Keratinocyte (primary cell): ENCODE measurements at regions not wholly inside any gene's neighbourhood (a gene's known extent, or its start where the extent isn't known, plus 50 kb on each side); places are given as distances from the start of the nearest gene placed in this dataset.

ENCODE experiments used
- DNase-seq: peaks from one replicate; pipeline ENCODE4 v3.0.0-alpha.2; 2011; ENCODE audit warnings: low read depth, missing footprints, low spot score
- FAIRE-seq: peaks from 2 replicates; lab custom pipeline; 2011; peaks lifted over from hg19 to GRCh38; lab: Jason Lieb, UNC
- H2AFZ ChIP-seq: 2 replicates; pipeline ENCODE4 v1.6.0; 2012; ENCODE audit warnings: low read length, control low read depth, inconsistent platforms; ENCODE audit not compliant: control insufficient read depth
- H3K27ac ChIP-seq: 2 replicates; pipeline ENCODE4 v1.5.1; 2011; ENCODE audit warnings: low read length; ENCODE audit not compliant: control insufficient read depth, insufficient read depth
- H3K27me3 ChIP-seq: 3 replicates; pipeline ENCODE4 v1.6.0; 2011; ENCODE audit warnings: low read length; ENCODE audit not compliant: control insufficient read depth, insufficient read depth; ENCODE audit errors: extremely low read depth
- H3K36me3 ChIP-seq, 2 experiments: 2 replicates in 1 of 2; 3 replicates in 1 of 2; pipeline ENCODE4 v1.5.1; 2011; ENCODE audit warnings: low read length in 2 of 2, mild to moderate bottlenecking in 1 of 2; ENCODE audit not compliant: control insufficient read depth in 2 of 2, insufficient read depth in 2 of 2; ENCODE audit errors: extremely low read depth in 1 of 2
- H3K4me1 ChIP-seq: 3 replicates; pipeline ENCODE4 v1.5.1; 2011; ENCODE audit warnings: low read length; ENCODE audit not compliant: control insufficient read depth, insufficient read depth; ENCODE audit errors: extremely low read depth
- H3K4me2 ChIP-seq: 3 replicates; pipeline ENCODE4 v1.6.0; 2011; ENCODE audit warnings: low read depth, low read length; ENCODE audit not compliant: control insufficient read depth, insufficient read depth; ENCODE audit errors: extremely low read depth
- H3K4me3 ChIP-seq, 3 experiments: fragments of 200-600 bp in 1 of 3; sonication (generic) in 1 of 3; 2 replicates in 2 of 3; 3 replicates in 1 of 3; pipeline ENCODE4 v1.5.1; 2011 to 2016; ENCODE audit warnings: low read length in 3 of 3, mild to moderate bottlenecking in 3 of 3, control low read depth in 2 of 3, inconsistent platforms in 1 of 3, low read depth in 1 of 3, mixed read lengths in 1 of 3, mixed run types in 1 of 3, moderate library complexity in 1 of 3; ENCODE audit not compliant: control insufficient read depth in 2 of 3, insufficient read depth in 2 of 3; ENCODE audit errors: extremely low read depth in 1 of 3
- H3K79me2 ChIP-seq: 2 replicates; pipeline ENCODE4 v1.6.0; 2012; ENCODE audit warnings: low read length; ENCODE audit not compliant: control insufficient read depth, insufficient read depth
- H3K9ac ChIP-seq: 3 replicates; pipeline ENCODE4 v1.6.0; 2011; ENCODE audit warnings: low read length; ENCODE audit not compliant: control insufficient read depth, insufficient read depth; ENCODE audit errors: extremely low read depth
- H3K9me1 ChIP-seq: 3 replicates; pipeline ENCODE4 v1.6.0; 2011; ENCODE audit warnings: low read length; ENCODE audit not compliant: control insufficient read depth, insufficient read depth; ENCODE audit errors: extremely low read depth
- H3K9me3 ChIP-seq: 2 replicates; pipeline ENCODE4 v1.5.1; 2012; ENCODE audit warnings: low read depth, low read length; ENCODE audit not compliant: control insufficient read depth
- H4K20me1 ChIP-seq: 3 replicates; pipeline ENCODE4 v1.6.0; 2011; ENCODE audit warnings: low read length; ENCODE audit not compliant: control insufficient read depth, insufficient read depth; ENCODE audit errors: extremely low read depth
- EZH2 ChIP-seq: IDR thresholded peaks from one replicate; pipeline ENCODE4 v1.6.1; 2012; ENCODE audit warnings: inconsistent platforms, mild to moderate bottlenecking, low read length, moderate library complexity
- dilution Hi-C: fragments of 300-500 bp; cut with MboI; formaldehyde crosslinking; loops from one replicate; pipeline ENCODE4 v1.7.0; 2020; ENCODE audit warnings: low sequenced_read_pairs; ENCODE audit not compliant: extremely low pct_ligation_motif_present
- TF ChIP-seq, protein P1 (sequence below), 3 experiments: IDR thresholded peaks in 1 of 3; conservative IDR thresholded peaks in 1 of 3; optimal IDR thresholded peaks in 1 of 3; 2 replicates in 2 of 3; 3 replicates in 1 of 3; pipeline versions ENCODE3 to v1.5.1; 2011; ENCODE audit warnings: low read length in 3 of 3, mild to moderate bottlenecking in 3 of 3, moderate library complexity in 2 of 3, control low read depth in 1 of 3, inconsistent platforms in 1 of 3; ENCODE audit not compliant: insufficient read depth in 2 of 3; ENCODE audit errors: extremely low read depth in 1 of 3

DNA sequence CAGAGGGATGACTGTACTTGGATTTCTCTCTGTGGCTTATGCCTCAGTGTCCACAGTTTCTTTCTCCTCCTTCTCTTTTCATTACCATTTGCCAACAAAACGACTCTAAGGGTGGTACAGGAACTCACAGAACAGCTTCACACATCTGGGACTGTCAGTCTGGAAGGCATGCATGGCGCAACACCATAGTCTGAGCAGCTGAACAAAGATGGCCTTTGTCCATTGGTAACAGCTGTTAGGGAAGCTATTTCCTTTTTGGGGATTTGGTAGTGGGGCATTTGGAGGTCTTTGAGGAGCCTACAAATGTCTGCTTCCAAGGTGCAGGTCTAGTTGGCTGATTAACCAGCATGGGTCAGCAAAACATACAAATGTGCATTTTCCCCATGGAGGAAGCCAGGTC, 81.4 kb upstream of the PCDH8 start:
- FAIRE-seq (no peak), DNase-seq (no peak)
- Histone ChIP-seq H3K27me3 (no peaks in the 10 kb centered on the region), H3K27ac (no peak overlapping the region), H4K20me1 (no peaks in the 10 kb centered on the region), H2AFZ (no peak overlapping the region), H3K9me3 (no peaks in the 10 kb centered on the region), H3K36me3 (no peaks in the 10 kb centered on the region), H3K4me3 (no peak overlapping the region), H3K4me2 (no peak overlapping the region), H3K9me1 (no peaks in the 10 kb centered on the region), H3K79me2 (no peaks in the 10 kb centered on the region), H3K9ac (no peak overlapping the region), H3K4me1 (peaks cover 26% of the 10 kb centered on the region)
- dilution Hi-C loops, result no loop called here
- TF ChIP-seq, protein P1, sequence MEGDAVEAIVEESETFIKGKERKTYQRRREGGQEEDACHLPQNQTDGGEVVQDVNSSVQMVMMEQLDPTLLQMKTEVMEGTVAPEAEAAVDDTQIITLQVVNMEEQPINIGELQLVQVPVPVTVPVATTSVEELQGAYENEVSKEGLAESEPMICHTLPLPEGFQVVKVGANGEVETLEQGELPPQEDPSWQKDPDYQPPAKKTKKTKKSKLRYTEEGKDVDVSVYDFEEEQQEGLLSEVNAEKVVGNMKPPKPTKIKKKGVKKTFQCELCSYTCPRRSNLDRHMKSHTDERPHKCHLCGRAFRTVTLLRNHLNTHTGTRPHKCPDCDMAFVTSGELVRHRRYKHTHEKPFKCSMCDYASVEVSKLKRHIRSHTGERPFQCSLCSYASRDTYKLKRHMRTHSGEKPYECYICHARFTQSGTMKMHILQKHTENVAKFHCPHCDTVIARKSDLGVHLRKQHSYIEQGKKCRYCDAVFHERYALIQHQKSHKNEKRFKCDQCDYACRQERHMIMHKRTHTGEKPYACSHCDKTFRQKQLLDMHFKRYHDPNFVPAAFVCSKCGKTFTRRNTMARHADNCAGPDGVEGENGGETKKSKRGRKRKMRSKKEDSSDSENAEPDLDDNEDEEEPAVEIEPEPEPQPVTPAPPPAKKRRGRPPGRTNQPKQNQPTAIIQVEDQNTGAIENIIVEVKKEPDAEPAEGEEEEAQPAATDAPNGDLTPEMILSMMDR (optimal IDR thresholded peaks at IDR 0.05 in 1 of 3, IDR thresholded peaks at IDR 0.05 in 1 of 3, conservative IDR thresholded peaks at IDR 0.05 in 1 of 3; ENCODE audit: extremely low read depth in 1 of 3, insufficient read depth in 2 of 3, low read length in 3 of 3), result no peak
- no peak for TF ChIP-seq EZH2

DNA sequence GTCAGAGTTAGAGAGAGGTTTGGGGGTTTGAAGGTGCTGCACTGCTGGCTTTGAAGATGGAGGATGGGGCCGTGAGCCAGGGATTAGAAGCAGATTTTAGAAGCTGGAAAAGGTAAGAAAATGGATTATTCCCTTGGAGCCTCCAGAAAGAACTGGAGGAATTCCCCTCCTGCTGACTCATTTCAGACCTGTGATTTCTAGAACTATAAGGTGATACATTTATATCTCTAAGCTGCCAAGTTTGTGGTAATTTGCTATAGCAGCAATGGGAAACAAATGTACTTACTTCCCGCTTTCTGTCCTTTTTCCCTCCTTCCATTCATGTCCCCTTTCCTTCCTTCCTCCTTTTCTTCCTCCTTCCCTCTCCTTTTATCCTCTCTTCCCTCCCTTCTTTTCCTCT, 78.5 kb upstream of the PCDH8 start:
- H2AFZ ChIP-seq, result peak overlapping the region; percentile 12
- no peaks in the 10 kb centered on the region for H3K9me3 ChIP-seq
- dilution Hi-C loops, result no loop called here
- no peaks in the 10 kb centered on the region for H3K9me1 ChIP-seq
- peaks cover 28% of the 10 kb centered on the region for H3K4me1 ChIP-seq
- H3K79me2 ChIP-seq, result no peaks in the 10 kb centered on the region
- TF ChIP-seq EZH2, result no peak
- TF ChIP-seq, protein P1 (optimal IDR thresholded peaks at IDR 0.05 in 1 of 3, IDR thresholded peaks at IDR 0.05 in 1 of 3, conservative IDR thresholded peaks at IDR 0.05 in 1 of 3; ENCODE audit: extremely low read depth in 1 of 3, insufficient read depth in 2 of 3, low read length in 3 of 3), result no peak
- H4K20me1 ChIP-seq, result no peaks in the 10 kb centered on the region
- peak overlapping the region; percentile 64 for H3K4me2 ChIP-seq
- no peaks in the 10 kb centered on the region for H3K27me3 ChIP-seq
- peak overlapping the region; percentile 89 for H3K27ac ChIP-seq
- no peaks in the 10 kb centered on the region for H3K36me3 ChIP-seq
- DNase-seq, result peak; percentile 48
- H3K9ac ChIP-seq, result peak overlapping the region; percentile 56
- FAIRE-seq, result peak; percentile 83
- H3K4me3 ChIP-seq, result no peak overlapping the region
